ENCODE measurements at regions not wholly inside any gene's neighbourhood (a gene's known extent, or its start where the extent isn't known, plus 50 kb on each side); places are given as distances from the start of the nearest gene placed in this dataset.

DNA sequence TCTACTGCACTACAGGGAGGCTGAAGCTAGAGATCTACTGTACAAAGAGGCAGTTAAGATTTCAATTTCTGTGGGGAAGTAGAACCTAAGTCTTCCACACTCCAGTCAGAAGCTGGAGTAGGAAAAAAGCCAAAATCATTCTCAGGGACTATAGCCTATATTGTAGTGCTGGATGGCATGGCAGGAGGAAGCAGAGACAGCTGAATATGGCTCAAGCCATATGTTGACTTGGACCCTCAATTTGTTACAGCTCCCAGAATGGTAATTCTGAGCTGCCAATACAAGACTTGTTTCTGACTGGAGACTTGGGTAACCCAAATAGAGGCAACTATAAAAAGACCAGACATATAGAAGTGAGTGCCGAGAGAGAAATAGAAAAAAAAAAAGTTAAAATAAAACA lies 200.6 kb downstream of the PTBP2 start:
- no peak for TF ChIP-seq CTCF (IDR thresholded peaks at IDR 0.05)

DNA sequence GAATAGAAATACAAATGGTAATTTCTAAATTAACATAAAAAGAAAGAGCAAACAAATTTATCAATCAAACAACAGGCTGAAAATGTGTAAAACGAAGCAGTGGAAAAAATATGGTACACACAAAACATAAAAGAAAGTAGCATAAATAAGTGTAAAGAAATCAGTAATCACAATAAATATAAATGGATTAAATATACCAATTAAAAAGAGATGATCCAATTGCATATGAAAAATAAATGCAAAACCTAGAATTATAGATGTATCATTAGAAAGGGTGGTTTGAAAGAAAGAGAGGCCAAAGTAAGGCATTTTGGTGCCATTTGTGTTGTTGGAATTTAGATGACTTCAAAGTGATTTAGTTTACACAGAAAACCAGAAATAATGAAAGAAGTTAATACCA lies 202.2 kb downstream of the PTBP2 start:
- no peak overlapping the region for H3K27ac ChIP-seq
- H3K36me3 ChIP-seq: no peaks in the 10 kb centered on the region
- H3K4me3 ChIP-seq: no peak overlapping the region
- peaks cover 0 to 23% of the 10 kb centered on the region in 2 donors for H3K9me3 ChIP-seq
- H3K4me1 ChIP-seq: no peaks in the 10 kb centered on the region
- TF ChIP-seq CTCF (IDR thresholded peaks at IDR 0.05): no peak
- ATAC-seq: no peak
- intact Hi-C loops (cut with DNase I): no loop called here
- DNase-seq: no peak
- no peaks in the 10 kb centered on the region for H3K27me3 ChIP-seq

More for the DNA sequence above, 200.6 kb downstream of the PTBP2 start:
- H3K27me3 ChIP-seq: no peaks in the 10 kb centered on the region
- no peak overlapping the region for H3K4me3 ChIP-seq
- ATAC-seq (no peak), DNase-seq (no peak)
- H3K27ac ChIP-seq: no peak overlapping the region
- H3K36me3 ChIP-seq: no peaks in the 10 kb centered on the region
- intact Hi-C loops (cut with DNase I): no loop called here
- H3K9me3 ChIP-seq: peaks cover 0 to 23% of the 10 kb centered on the region in 2 donors
- H3K4me1 ChIP-seq: no peaks in the 10 kb centered on the region

DNA sequence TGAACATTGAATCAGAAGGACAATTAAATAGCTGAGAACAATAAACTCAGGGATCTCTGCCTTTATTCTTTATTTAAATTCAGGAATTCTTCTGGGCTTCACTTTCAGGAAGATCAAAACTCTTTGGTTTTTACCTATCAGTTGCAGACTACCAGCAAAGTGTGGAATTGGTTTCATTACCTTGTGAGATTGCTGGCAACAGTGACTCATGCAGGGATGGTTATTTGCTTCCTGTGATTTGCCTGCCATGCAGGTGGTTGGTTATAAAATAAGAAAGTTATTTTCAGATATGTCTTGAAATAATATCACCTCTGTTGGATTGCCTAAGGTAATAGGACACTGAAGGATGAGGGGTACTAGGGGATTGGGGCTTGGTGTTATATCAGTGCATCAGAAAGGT lies 204.6 kb downstream of the PTBP2 start:
- H3K9me3 ChIP-seq: peaks cover 0 to 23% of the 10 kb centered on the region in 2 donors
- no peaks in the 10 kb centered on the region for H3K27me3 ChIP-seq
- no peak overlapping the region for H3K27ac ChIP-seq
- no peaks in the 10 kb centered on the region for H3K4me1 ChIP-seq
- ATAC-seq (no peak), DNase-seq (no peak)
- H3K36me3 ChIP-seq: no peaks in the 10 kb centered on the region
- intact Hi-C loops (cut with DNase I): no loop called here
- TF ChIP-seq CTCF (IDR thresholded peaks at IDR 0.05): no peak
- H3K4me3 ChIP-seq: no peak overlapping the region

- H3K9me3 ChIP-seq: peaks cover 0 to 23% of the 10 kb centered on the region in 2 donors
- no peaks in the 10 kb centered on the region for H3K27me3 ChIP-seq
- no peak overlapping the region for H3K27ac ChIP-seq
- no peak overlapping the region for H3K4me3 ChIP-seq
- ATAC-seq (no peak), DNase-seq (no peak)
- no peak for TF ChIP-seq CTCF (IDR thresholded peaks at IDR 0.05)
- H3K4me1 ChIP-seq: no peaks in the 10 kb centered on the region
- H3K36me3 ChIP-seq: no peaks in the 10 kb centered on the region
- intact Hi-C loops (cut with DNase I): no loop called here
These were observed 205.5 kb downstream of the PTBP2 start for GRCh38 chr1:96927125-96927524.

GRCh38 chr1:96931136-96931535 lies 209.6 kb downstream of the PTBP2 start:
- Histone ChIP-seq H3K27ac (no peak overlapping the region), H3K9me3 (no peaks in the 10 kb centered on the region), H3K4me3 (no peak overlapping the region), H3K4me1 (no peaks in the 10 kb centered on the region), H3K36me3 (no peaks in the 10 kb centered on the region), H3K27me3 (no peaks in the 10 kb centered on the region)
- ATAC-seq (no peak), DNase-seq (no peak)
- TF ChIP-seq CTCF (IDR thresholded peaks at IDR 0.05): no peak
- intact Hi-C loops (cut with DNase I): no loop called here
